KG1 (cell line): ENCODE measurements at regions not wholly inside any gene's neighbourhood (a gene's known extent, or its start where the extent isn't known, plus 50 kb on each side); places are given as distances from the start of the nearest gene placed in this dataset.
"Not testable (repeated sequence)": the region's sequence is repeated elsewhere in the genome, so short reads cannot be mapped to it uniquely, and the experiment has no call there.

ENCODE experiments used
- DNase-seq: peaks from one replicate; lab custom pipeline; 2025; lab: John Stamatoyannopoulos, UW

DNA sequence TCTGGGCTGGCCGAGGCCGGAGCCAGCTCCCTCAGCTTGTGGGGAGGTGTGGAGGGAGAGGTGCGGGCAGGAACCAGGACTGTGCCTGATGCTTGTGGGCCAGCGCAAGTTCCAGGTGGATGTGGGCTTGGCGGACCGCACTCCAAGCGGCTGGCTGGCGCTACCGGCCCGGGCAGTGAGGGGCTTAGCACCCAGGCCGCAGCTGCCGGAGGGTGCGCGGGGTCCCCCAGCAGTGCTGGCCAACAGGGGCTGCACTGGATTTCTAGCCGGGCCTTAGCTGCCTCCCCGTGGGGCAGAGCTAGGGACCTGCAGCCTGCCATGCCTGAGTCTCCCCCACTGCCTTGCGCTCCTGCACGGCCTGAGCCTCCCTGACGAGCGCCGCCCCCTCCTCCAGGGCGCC is 242.8 kb downstream of the CCSER2 start:
- DNase-seq: no peak

GRCh38 chr10:84574102-84574501 is 245.7 kb downstream of the CCSER2 start:
- no peak for DNase-seq

GRCh38 chr10:84581976-84582375 is 253.6 kb downstream of the CCSER2 start:
- DNase-seq: no peak

GRCh38 chr10:84583501-84583900 is 255.1 kb downstream of the CCSER2 start:
- no peak for DNase-seq

DNA sequence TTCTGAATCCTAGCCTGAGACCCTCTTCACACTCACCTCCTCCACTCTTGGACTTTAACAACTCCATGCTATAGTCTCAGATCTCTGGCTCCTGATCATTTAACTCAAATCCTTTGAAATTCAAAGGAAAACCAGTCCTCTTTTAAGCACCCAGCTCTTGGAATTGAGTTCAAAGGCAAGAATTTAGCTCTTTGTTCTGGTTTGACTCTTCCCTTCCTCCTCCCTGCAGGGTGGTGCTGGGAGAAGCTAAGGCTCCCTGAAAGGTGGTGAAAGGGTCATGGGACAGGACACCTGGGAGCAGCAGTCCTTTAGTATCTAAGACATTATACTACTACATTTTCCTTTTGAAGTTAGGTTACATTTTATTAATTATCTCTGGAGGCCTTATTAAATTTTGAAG is 259.4 kb downstream of the CCSER2 start:
- DNase-seq: no peak

DNA sequence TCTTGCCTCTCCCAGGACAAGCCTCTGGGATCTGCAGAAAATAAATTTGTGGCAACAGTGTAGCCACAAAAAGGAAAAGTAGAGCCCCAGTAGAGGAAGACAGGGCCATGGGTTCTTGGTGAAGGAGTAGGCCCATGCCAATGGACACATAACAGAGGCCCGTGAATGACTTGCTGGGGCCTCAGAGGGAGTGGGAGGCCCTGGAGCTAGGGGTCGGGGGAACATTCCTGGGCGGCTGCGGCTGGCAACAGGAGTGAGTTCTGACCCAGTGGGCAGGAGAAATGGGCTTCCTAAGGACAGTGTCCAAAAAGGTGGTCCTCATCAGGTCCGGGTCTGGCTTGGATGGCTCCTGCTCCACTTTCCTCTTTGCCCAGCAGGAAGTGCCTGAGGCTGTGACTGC is 260.0 kb downstream of the CCSER2 start:
- DNase-seq: no peak

GRCh38 chr10:84588971-84589370 is 260.6 kb downstream of the CCSER2 start:
- DNase-seq: no peak

GRCh38 chr10:84589526-84590205 is 261.3 kb downstream of the CCSER2 start:
- DNase-seq: no peak

DNA sequence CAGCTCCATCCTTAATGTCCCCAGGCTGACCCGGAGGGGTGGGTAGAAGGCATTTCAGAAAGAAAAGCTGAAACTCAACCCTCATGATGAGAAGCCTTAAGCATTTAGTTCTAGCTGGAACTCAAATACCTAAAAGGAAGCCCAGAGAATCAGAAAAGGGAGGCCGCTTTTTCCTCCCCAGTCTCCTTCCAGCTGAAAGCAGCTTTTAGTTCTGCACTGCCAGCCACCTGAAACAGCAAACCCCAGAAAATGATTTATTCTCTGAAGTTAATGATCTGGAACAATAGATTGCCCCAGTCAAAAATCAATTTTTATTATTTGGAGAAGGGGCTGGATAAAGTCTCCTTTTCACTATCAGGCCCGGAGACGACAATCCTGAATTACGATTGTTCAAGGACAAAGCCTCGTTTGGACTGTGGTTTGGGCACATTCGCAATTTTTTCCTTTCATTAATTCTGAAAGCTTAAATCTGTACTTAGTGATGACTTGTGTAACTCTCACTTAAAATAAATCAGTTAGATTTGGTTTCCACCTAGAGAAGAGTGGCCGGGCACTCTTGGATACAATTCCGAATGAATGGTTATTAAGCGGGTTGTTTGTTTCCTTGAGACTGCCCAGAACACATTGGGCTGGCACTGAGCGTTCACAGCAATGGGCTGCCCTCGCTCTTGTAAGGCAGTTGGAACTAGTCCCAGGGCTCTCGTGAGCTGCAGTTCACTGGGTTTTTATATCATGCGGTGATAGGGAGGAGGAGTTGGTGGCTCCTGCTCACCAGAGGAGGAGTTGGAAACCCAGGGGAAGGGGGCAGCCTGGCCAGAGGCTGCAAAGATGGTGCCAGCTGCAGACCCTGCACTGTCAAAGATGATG is 262.2 kb downstream of the CCSER2 start:
- no peak for DNase-seq

- DNase-seq: no peak
Observed at GRCh38 chr10:84593506-84593905, 265.1 kb downstream of the CCSER2 start.

DNA sequence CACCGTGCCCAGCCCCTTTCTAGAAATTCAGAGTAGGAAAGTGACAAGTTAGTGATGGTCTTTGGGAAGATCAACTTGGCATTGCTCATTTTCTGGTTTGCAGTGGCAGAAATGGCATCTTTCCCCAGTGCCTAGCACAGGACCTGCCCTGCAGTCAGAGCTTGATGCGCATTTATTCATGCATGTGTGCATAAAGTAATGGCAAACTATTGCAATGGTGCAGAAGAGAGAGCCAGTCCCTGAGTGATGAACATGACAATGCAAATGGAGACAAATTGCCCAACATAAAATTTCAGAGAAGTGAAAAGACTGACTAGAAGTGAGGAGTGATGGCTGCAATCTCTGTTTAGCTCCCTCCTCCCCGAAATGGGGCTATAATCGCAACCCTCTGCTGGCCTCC is 268.2 kb downstream of the CCSER2 start:
- no peak for DNase-seq

DNA sequence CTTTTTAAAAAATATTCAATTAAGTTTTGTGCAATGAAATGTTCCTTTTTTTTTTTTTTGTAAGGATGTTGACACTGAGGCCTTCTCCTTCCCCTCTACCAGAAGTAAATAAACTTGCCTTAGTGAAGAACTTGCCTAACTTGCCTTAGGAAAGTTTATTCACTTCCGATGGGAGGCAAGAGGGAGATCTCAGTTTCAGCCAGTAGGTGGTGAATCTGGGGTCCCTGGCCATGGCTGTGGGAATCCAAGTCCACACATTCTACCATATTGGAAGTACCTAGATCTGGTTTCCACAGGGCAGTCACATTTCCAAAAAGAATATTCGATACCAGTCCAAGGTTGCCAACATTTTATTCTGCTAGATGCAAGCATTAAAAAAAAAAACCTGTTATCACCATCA is 270.9 kb downstream of the CCSER2 start:
- no peak for DNase-seq

- DNase-seq: no peak
Observed at GRCh38 chr10:84600947-84601346, 272.6 kb downstream of the CCSER2 start.

- not testable (repeated sequence) for DNase-seq
Observed at GRCh38 chr10:84602543-84602942, 274.2 kb downstream of the CCSER2 start.

GRCh38 chr10:84603971-84604370 is 275.6 kb downstream of the CCSER2 start:
- no peak for DNase-seq

- DNase-seq: no peak
Observed at GRCh38 chr10:84605802-84606201, 277.4 kb downstream of the CCSER2 start.

- DNase-seq: no peak
Observed at GRCh38 chr10:84606428-84606827, 278.0 kb downstream of the CCSER2 start.

DNA sequence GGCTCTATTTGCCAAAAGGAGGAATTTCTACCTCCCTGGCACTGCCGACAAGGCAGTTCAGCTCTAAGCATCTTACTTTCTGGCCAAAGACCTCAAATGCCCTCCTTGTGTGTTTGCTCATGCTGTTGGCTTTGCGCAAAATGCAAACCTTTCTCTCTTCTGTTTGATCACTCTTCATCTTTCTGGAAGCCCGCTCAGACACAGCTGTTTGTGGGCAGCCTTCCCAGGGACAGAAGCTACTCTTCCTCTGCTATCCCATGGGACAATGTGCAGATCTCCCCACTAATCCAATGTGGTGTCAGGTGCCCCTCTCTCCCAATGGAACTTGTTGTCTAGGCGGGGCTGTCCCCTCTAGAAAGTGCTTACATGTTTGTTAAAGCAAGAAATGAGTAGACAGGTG is 278.7 kb downstream of the CCSER2 start:
- no peak for DNase-seq

- DNase-seq: no peak
Observed at GRCh38 chr10:84607523-84607922, 279.1 kb downstream of the CCSER2 start.

DNA sequence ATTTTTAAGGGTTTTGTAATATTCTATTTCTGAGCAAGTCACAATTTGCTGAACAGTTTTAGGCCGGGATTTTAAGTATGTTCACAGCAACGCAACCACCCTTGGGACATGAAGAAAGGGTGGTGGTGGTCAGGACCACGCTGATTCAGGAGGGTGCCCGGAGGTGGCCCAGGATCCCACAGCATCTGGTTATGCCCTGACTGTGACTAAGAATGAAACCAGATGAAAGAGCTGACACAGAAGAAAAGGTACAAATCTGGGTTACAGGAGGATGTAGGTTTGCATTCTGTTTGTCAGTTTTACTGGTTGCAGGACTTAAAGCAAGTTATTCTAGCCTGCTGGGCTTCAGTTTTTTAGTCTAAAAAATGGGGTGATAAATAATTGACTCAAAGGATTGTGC is 279.7 kb downstream of the CCSER2 start:
- DNase-seq: no peak

DNA sequence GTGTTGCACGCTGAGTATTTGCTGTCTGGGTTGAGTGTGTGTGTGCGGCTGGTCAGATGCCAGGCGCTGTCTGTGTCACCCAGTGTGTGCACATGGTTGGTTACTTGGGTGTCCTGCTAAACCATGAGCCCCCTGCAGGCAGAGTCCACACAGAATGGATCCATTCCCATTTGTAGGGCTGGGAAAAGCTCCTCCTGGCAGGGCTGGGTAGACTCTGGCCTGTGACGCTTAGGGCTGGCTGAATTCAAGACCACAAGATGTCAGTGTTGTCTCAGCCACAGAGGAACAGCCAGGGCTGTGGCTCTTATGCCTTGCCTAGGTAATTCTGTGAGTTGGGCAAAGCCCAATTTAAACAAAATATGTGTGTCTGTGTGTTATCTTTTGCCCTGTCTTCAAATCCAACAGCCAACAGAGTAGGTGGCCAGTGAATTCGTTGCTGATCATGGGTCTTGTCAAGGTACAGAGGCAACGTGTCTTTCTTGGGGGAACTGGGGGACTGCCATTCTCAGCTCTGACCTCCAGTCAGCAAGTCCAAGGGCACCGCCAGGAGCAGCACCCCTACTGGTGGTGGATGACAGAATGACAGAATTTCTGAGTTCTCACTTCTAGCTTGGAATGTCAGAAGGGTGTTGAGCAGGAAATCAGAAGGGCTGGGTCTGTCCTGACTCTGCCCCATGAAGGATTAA is 285.1 kb downstream of the CCSER2 start:
- peak; percentile 3 for DNase-seq

- DNase-seq: no peak
Observed at GRCh38 chr10:84626397-84627087, 298.2 kb downstream of the CCSER2 start.
